COLO829 (cell line): ENCODE measurements at regions not wholly inside any gene's neighbourhood (a gene's known extent, or its start where the extent isn't known, plus 50 kb on each side); places are given as distances from the start of the nearest gene placed in this dataset.

Experiments
- DNase-seq: peaks from one replicate; pipeline ENCODE4 v3.0.0; 2012; ENCODE audit warnings: low spot score

- DNase-seq = no peak
These were observed 51.3 kb upstream of the RELL1 start for GRCh38 chr4:37737466-37737865.
